HEK293 (cell line): ENCODE measurements at regions not wholly inside any gene's neighbourhood (a gene's known extent, or its start where the extent isn't known, plus 50 kb on each side); places are given as distances from the start of the nearest gene placed in this dataset.

Source experiments
- CTCF ChIA-PET: fragments of 350-600 bp; formaldehyde crosslinking; extraction: SDS; loops from one replicate; lab custom pipeline; 2021; ENCODE audit warnings: antibody characterized with exemption; lab: Yijun Ruan, JAX
- POLR2A ChIA-PET: fragments of 300-600 bp; formaldehyde crosslinking; extraction: SDS; loops from one replicate; lab custom pipeline; 2020; ENCODE audit warnings: antibody characterized with exemption, inconsistent platforms; lab: Yijun Ruan, JAX
- H3K27ac ChIP-seq: fragments of 200-500 bp; sonication (Bioruptor generic); 2 replicates; pipeline ENCODE4 v1.5.1; 2014; ENCODE audit warnings: low read depth, low read length, control low read depth, inconsistent platforms; ENCODE audit errors: extremely low read depth
- H3K36me3 ChIP-seq, 2 experiments: fragments of 200-500 bp in 1 of 2; sonication (Bioruptor generic) in 1 of 2; 1 replicate in 1 of 2; 2 replicates in 1 of 2; pipeline ENCODE4 v1.5.1; 2014 to 2017; ENCODE audit warnings: inconsistent platforms in 2 of 2, low read length in 2 of 2; ENCODE audit not compliant: control insufficient read depth in 2 of 2, insufficient read depth in 1 of 2
- H3K4me1 ChIP-seq: fragments of 200-500 bp; sonication (Bioruptor generic); 2 replicates; pipeline ENCODE4 v1.5.1; 2014; ENCODE audit warnings: mild to moderate bottlenecking, low read length, inconsistent platforms; ENCODE audit not compliant: control insufficient read depth, insufficient read depth
- H3K4me3 ChIP-seq: 2 replicates; pipeline ENCODE4 v1.5.1; 2011; ENCODE audit warnings: low read depth, mild to moderate bottlenecking, control low read depth, low read length, moderate library complexity
- H3K9me3 ChIP-seq: fragments of 200-500 bp; sonication (Bioruptor generic); 2 replicates; pipeline ENCODE4 v1.5.1; 2014; ENCODE audit warnings: low read depth, low read length, inconsistent platforms; ENCODE audit not compliant: control insufficient read depth, insufficient read depth
- FEZF1 ChIP-seq: fragments of 450-650 bp; formaldehyde crosslinking; IDR thresholded peaks from 2 replicates; pipeline ENCODE4 v1.5.1; 2016; ENCODE audit warnings: missing biosample characterization, missing genetic modification characterization
- HOXD13 ChIP-seq: sonication (generic); formaldehyde crosslinking; IDR thresholded peaks from 2 replicates; pipeline ENCODE4 v1.8.0; 2022; ENCODE audit warnings: missing genetic modification reagents, borderline replicate concordance
- KLF7 ChIP-seq: fragments of 450-650 bp; formaldehyde crosslinking; IDR thresholded peaks from 2 replicates; pipeline ENCODE4 v1.5.1; 2016; ENCODE audit warnings: missing biosample characterization, missing genetic modification characterization, borderline replicate concordance
- SALL2 ChIP-seq: fragments of 450-650 bp; formaldehyde crosslinking; IDR thresholded peaks from 2 replicates; pipeline ENCODE4 v1.5.0; 2017; ENCODE audit warnings: missing biosample characterization, mild to moderate bottlenecking, missing genetic modification characterization, borderline replicate concordance
- SCRT1 ChIP-seq: fragments of 450-650 bp; formaldehyde crosslinking; IDR thresholded peaks from 2 replicates; pipeline ENCODE4 v1.5.1; 2016; ENCODE audit warnings: missing biosample characterization, missing genetic modification characterization, borderline replicate concordance
- ZNF10 ChIP-seq: fragments of 450-650 bp; formaldehyde crosslinking; IDR thresholded peaks from 2 replicates; pipeline ENCODE4 v1.5.1; 2017; ENCODE audit warnings: missing biosample characterization, missing genetic modification characterization
- ZNF302 ChIP-seq: fragments of 450-650 bp; formaldehyde crosslinking; IDR thresholded peaks from 2 replicates; pipeline ENCODE4 v1.5.1; 2016; ENCODE audit warnings: missing biosample characterization, missing genetic modification characterization, low read depth
- ZNF311 ChIP-seq: fragments of 450-650 bp; formaldehyde crosslinking; IDR thresholded peaks from 2 replicates; pipeline ENCODE4 v1.5.1; 2017; ENCODE audit warnings: missing biosample characterization, missing genetic modification characterization, borderline replicate concordance
- ZNF366 ChIP-seq: fragments of 450-650 bp; formaldehyde crosslinking; conservative IDR thresholded peaks from 2 replicates; pipeline ENCODE4 v1.5.1; 2016; ENCODE audit warnings: missing biosample characterization, missing genetic modification characterization
- ZNF548 ChIP-seq: fragments of 450-650 bp; formaldehyde crosslinking; IDR thresholded peaks from 2 replicates; pipeline ENCODE4 v1.5.1; 2016; ENCODE audit warnings: missing biosample characterization, missing genetic modification characterization
- ZNF600 ChIP-seq: fragments of 450-650 bp; formaldehyde crosslinking; IDR thresholded peaks from 2 replicates; pipeline ENCODE4 v1.5.1; 2016; ENCODE audit warnings: missing biosample characterization, missing genetic modification characterization
- ZNF621 ChIP-seq: fragments of 450-650 bp; formaldehyde crosslinking; IDR thresholded peaks from 2 replicates; pipeline ENCODE4 v1.5.1; 2017; ENCODE audit warnings: missing biosample characterization, missing genetic modification characterization
- ZNF654 ChIP-seq: fragments of 450-650 bp; formaldehyde crosslinking; IDR thresholded peaks from 2 replicates; pipeline ENCODE4 v1.5.1; 2016; ENCODE audit warnings: low read depth, missing biosample characterization, missing genetic modification characterization
- ZNF670 ChIP-seq: fragments of 450-650 bp; formaldehyde crosslinking; IDR thresholded peaks from 2 replicates; pipeline ENCODE4 v1.5.1; 2016; ENCODE audit warnings: missing biosample characterization, missing genetic modification characterization, low read depth
- ZNF677 ChIP-seq: fragments of 450-650 bp; IDR thresholded peaks from 2 replicates; pipeline ENCODE4 v1.5.0; 2018; ENCODE audit warnings: missing biosample characterization, mild to moderate bottlenecking, missing genetic modification characterization, moderate library complexity
- ZNF76 ChIP-seq: fragments of 450-650 bp; formaldehyde crosslinking; IDR thresholded peaks from 2 replicates; pipeline ENCODE4; 2016; ENCODE audit warnings: low read depth, missing biosample characterization, missing genetic modification characterization, borderline replicate concordance
- ZNF777 ChIP-seq: fragments of 450-650 bp; formaldehyde crosslinking; IDR thresholded peaks from 2 replicates; pipeline ENCODE4 v1.5.1; 2017; ENCODE audit warnings: missing biosample characterization, missing genetic modification characterization, borderline replicate concordance
- ZNF837 ChIP-seq: fragments of 450-650 bp; formaldehyde crosslinking; IDR thresholded peaks from 2 replicates; pipeline ENCODE4 v1.5.1; 2016; ENCODE audit warnings: missing biosample characterization, missing genetic modification characterization
- TF ChIP-seq, protein P1 (sequence below): fragments of 450-650 bp; formaldehyde crosslinking; IDR thresholded peaks from 2 replicates; pipeline ENCODE4 v1.5.1; 2016; ENCODE audit warnings: missing biosample characterization, missing genetic modification characterization
- TF ChIP-seq, protein P2 (sequence below): fragments of 450-650 bp; formaldehyde crosslinking; IDR thresholded peaks from 2 replicates; pipeline ENCODE4 v1.5.1; 2016; ENCODE audit warnings: missing biosample characterization, missing genetic modification characterization, borderline replicate concordance
- TF ChIP-seq, protein P3 (sequence below): fragments of 450-650 bp; formaldehyde crosslinking; IDR thresholded peaks from 2 replicates; pipeline ENCODE4 v1.5.1; 2016; ENCODE audit warnings: missing biosample characterization, missing genetic modification characterization

DNA sequence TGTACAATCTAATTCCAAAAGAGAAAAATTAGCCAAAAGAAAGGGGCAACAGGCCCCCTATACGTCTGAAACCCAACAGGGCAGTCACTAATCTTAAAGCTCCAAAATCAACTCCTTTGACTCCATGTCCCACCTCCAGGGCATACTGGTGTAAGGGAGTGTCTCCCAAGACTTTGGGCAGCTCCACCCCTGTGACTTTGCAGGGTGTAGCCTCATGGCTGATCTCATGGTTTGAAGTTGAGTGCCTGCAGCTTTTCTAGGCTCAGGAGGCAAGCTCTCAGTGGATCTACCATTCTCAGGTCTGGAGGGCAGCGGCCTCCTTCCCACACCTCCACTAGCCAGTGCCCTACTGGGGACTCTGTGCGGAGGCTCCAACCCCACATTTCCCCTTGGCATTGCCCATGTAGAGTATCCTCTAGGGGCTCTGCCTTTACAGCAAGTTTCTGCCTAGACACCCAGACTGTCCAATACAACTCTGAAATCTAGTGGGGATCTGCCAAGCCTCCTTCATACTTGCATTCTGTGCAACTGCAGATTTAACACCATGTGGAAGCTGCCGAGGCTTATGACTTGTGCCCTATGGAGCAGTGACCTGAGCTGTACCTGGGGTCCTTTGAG lies 94.5 kb downstream of the TRIM29 start:
- no peaks in the 10 kb centered on the region for H3K4me1 ChIP-seq
- ChIA-PET CTCF (no interaction called here), POLR2A (no interaction called here)
- no peaks in the 10 kb centered on the region for H3K36me3 ChIP-seq
- H3K9me3 ChIP-seq, result no peaks in the 10 kb centered on the region
- H3K27ac ChIP-seq, result no peak overlapping the region
- TF ChIP-seq ZNF311 (no peak), KLF7 (no peak), ZNF366 (tag by site-specific recombination) (no peak), ZNF10 (tag by site-specific recombination) (no peak), ZNF837 (tag by site-specific recombination) (no peak), SCRT1 (tag by site-specific recombination) (no peak), ZNF302 (tag by site-specific recombination) (no peak)
- TF ChIP-seq, all 188 proteins: peak for 0
- no peak overlapping the region for H3K4me3 ChIP-seq

DNA sequence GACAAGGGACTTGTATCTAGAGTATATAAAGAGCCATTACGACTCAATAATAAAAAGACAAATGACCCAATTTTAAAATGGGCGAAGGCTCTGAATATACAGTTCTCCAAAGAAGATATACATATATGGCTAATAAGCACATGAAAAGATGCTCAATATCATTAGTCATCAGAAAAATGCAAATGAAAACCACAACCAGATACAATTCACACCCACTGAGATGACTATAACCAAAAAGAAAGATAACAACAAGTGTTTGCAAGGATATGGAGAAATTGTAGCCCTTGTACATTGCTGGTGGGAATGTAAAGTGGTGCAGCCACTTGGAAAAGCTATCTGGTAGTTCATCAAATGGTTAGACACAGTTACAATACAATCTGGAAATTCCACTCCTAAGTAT lies 96.3 kb downstream of the TRIM29 start:
- H3K27ac ChIP-seq, result no peak overlapping the region
- ChIA-PET CTCF (interaction anchor here (2.1 kb wide), 1 partner anchor 10 kb away, joined by 5 read pairs; no protein-coding TSS in a partner anchor), POLR2A (no interaction called here)
- no peaks in the 10 kb centered on the region for H3K36me3 ChIP-seq
- TF ChIP-seq, protein P1, sequence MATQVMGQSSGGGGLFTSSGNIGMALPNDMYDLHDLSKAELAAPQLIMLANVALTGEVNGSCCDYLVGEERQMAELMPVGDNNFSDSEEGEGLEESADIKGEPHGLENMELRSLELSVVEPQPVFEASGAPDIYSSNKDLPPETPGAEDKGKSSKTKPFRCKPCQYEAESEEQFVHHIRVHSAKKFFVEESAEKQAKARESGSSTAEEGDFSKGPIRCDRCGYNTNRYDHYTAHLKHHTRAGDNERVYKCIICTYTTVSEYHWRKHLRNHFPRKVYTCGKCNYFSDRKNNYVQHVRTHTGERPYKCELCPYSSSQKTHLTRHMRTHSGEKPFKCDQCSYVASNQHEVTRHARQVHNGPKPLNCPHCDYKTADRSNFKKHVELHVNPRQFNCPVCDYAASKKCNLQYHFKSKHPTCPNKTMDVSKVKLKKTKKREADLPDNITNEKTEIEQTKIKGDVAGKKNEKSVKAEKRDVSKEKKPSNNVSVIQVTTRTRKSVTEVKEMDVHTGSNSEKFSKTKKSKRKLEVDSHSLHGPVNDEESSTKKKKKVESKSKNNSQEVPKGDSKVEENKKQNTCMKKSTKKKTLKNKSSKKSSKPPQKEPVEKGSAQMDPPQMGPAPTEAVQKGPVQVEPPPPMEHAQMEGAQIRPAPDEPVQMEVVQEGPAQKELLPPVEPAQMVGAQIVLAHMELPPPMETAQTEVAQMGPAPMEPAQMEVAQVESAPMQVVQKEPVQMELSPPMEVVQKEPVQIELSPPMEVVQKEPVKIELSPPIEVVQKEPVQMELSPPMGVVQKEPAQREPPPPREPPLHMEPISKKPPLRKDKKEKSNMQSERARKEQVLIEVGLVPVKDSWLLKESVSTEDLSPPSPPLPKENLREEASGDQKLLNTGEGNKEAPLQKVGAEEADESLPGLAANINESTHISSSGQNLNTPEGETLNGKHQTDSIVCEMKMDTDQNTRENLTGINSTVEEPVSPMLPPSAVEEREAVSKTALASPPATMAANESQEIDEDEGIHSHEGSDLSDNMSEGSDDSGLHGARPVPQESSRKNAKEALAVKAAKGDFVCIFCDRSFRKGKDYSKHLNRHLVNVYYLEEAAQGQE, result no peak
- TF ChIP-seq, protein P2, sequence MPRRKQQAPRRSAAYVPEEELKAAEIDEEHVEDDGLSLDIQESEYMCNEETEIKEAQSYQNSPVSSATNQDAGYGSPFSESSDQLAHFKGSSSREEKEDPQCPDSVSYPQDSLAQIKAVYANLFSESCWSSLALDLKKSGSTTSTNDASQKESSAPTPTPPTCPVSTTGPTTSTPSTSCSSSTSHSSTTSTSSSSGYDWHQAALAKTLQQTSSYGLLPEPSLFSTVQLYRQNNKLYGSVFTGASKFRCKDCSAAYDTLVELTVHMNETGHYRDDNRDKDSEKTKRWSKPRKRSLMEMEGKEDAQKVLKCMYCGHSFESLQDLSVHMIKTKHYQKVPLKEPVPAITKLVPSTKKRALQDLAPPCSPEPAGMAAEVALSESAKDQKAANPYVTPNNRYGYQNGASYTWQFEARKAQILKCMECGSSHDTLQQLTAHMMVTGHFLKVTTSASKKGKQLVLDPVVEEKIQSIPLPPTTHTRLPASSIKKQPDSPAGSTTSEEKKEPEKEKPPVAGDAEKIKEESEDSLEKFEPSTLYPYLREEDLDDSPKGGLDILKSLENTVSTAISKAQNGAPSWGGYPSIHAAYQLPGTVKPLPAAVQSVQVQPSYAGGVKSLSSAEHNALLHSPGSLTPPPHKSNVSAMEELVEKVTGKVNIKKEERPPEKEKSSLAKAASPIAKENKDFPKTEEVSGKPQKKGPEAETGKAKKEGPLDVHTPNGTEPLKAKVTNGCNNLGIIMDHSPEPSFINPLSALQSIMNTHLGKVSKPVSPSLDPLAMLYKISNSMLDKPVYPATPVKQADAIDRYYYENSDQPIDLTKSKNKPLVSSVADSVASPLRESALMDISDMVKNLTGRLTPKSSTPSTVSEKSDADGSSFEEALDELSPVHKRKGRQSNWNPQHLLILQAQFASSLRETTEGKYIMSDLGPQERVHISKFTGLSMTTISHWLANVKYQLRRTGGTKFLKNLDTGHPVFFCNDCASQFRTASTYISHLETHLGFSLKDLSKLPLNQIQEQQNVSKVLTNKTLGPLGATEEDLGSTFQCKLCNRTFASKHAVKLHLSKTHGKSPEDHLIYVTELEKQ (tag by site-specific recombination), result no peak
- TF ChIP-seq FEZF1 (tag by site-specific recombination), result no peak
- no peak for TF ChIP-seq ZNF548
- TF ChIP-seq ZNF76 (tag by site-specific recombination), result no peak
- no peak for TF ChIP-seq ZNF621 (tag by site-specific recombination)
- TF ChIP-seq ZNF670, result no peak
- no peak for TF ChIP-seq ZNF677 (tag by site-specific recombination)
- no peak for TF ChIP-seq HOXD13 (CRISPR knock-in tag)
- no peak for TF ChIP-seq ZNF600 (tag by site-specific recombination)
- TF ChIP-seq, protein P3, sequence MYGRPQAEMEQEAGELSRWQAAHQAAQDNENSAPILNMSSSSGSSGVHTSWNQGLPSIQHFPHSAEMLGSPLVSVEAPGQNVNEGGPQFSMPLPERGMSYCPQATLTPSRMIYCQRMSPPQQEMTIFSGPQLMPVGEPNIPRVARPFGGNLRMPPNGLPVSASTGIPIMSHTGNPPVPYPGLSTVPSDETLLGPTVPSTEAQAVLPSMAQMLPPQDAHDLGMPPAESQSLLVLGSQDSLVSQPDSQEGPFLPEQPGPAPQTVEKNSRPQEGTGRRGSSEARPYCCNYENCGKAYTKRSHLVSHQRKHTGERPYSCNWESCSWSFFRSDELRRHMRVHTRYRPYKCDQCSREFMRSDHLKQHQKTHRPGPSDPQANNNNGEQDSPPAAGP (tag by site-specific recombination), result no peak
- TF ChIP-seq SALL2 (tag by site-specific recombination), result no peak
- TF ChIP-seq ZNF654 (tag by site-specific recombination), result no peak
- TF ChIP-seq ZNF777 (tag by site-specific recombination), result no peak
- H3K4me3 ChIP-seq, result no peak overlapping the region
- no peaks in the 10 kb centered on the region for H3K4me1 ChIP-seq
- H3K9me3 ChIP-seq, result no peaks in the 10 kb centered on the region
